GM21381 (cell line): ENCODE measurements at regions not wholly inside any gene's neighbourhood (a gene's known extent, or its start where the extent isn't known, plus 50 kb on each side); places are given as distances from the start of the nearest gene placed in this dataset.

Source experiments
- ATAC-seq: cut with Tn5 transposase; IDR thresholded peaks from one replicate; pipeline ENCODE4 v1.9.1; 2021; ENCODE audit warnings: mild to moderate bottlenecking, moderate library complexity; ENCODE audit not compliant: unreplicated experiment

DNA sequence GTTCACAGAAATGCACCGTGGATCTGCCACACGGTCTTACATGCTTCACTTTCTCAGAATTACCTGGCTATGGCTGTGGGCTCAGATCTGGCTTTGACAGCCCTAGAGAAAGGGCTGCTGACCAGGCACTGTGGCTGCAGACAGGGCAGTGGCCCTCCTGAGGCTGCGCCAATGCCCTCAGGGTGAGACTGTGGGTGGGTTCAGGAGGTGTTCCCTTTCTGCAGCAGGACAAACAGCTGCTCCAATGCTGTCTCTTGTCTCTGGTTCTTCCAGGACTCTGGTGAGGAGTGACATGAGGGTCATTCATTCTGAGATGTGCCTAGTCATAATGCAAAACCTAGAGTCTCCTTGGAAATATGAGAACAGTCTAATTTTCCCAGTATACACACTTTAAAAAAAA lies 90.5 kb upstream of the SMIM21 start:
- ATAC-seq: no peak

DNA sequence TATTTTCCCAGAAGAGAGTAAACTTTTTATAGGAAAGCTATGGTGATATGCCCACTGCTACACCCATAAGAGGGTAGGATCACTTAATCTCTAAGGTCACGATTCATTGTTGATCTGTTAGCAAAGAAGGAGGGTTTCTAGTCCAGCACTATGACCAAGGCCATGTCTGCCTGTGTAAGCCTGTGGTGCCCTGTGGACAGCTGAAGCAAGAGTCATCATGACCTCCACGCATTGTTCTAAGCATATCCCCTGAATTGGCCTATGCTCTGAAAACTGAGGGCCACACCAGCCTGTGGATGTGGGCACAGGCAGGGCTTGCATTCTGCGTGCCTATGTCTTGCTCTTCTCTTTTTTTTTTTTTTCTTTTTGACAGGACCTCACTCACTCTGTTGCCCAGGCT lies 89.8 kb upstream of the SMIM21 start:
- ATAC-seq: no peak

DNA sequence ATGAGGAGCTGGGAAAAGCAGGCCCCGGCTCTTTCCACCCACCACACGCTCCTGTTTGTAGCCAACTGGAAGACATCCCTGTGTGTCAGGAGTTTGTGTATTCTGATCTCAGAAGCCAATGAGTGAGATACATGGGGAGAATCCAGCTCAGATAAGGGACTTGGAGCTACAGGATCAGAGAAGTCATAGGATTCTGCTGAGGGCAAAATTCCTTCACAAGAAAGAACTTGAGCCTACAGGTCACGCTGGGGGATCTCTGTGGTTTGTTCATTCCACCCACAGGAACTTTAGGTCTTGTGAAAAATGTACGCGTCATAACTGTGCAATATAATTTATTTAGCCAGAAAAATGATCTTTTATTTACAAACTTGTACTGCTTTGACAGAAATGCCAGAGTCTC lies 80.1 kb upstream of the SMIM21 start:
- no peak for ATAC-seq

DNA sequence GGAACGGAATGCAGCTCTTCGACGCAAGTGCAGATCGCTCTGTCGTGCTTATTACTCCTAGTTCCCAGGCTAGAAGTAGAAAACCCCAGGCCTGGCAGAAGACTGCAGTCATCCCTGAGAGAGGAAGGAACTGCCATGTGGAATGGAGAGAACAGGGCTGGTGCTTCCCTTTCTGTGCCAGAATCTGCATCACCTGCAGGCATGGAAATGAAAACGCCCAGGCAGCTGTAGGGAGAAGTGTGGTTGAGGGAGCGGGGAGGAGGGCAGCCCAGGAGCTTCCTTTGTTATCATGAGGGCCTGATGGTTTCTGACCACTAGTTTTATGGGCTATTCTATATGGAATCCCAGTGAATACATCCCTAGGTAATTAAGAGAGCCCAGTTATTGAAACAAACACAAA lies 79.4 kb upstream of the SMIM21 start:
- ATAC-seq: no peak

DNA sequence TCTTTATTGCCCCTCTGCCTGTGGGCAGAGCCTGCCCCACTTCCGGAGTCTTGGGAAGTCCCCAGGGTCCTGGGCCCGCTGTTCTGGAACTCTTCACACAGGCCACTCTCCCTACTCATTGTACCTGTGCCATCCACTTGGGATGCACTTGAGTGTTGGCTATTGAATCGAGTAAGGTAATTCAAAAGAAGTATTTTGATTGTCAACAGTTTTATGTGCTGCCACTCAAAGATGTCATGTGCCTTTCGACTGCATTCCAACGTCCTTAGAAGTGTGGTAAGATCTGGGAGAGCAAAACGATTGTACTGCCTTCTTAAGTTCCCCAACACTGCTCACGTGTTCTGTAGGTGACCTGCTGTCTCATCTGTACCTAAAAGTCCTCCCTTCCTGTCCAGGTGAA lies 77.0 kb upstream of the SMIM21 start:
- no peak for ATAC-seq

DNA sequence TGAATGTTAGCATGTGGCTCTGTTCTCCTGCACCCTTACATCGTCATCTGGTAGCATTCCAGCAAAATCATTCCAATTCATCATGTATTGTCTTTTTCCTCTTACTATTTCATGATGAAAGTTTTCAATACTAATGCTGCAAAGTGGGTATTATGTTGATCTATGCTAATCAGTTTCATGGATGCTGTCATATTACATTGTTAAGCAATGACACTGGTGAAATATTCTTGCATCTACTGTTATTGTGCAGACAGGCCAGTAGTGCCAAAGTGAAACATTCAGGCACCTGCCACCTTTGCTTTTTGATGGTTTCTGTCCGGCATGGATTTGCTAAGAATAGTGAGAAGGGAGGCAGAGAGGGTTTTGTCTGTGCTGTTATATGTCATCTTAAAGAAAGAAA lies 76.1 kb upstream of the SMIM21 start:
- no peak for ATAC-seq

DNA sequence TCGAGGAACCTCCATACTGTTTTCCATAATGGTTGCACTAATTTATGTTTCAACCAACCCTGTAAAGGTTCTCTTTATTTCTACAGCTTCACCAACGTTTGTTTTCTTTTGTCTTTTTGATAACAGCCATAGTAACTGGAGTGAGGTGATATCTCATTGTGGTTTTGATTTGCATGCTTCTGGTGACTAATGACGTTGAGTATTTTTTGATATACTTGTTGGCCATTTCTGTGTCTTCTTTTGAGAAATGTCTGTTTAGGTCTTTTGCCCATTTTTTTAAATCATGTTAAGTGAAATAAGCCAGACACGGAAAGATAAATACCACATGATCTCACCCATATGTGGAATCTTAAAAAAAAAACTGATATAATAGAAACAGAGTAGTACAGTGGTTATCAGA lies 74.8 kb upstream of the SMIM21 start:
- ATAC-seq: no peak

DNA sequence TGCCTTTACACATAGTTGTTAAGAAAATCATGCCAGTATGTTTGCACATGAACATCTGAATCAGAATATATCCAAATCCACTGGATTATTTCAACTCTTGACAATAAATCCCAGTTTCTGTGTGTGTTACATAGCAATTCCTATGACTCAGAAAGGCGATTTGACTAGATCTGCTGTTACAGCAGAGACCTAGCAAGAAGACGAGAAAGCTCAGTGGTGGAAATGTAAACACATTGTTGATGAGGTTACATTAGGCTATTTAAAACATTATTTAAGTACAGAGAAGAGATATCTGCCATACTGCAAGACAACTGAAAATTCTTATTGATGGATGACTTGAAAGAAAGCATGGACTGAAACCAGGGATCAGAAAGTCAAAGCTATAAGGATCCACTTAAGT lies 73.0 kb upstream of the SMIM21 start:
- ATAC-seq: no peak

DNA sequence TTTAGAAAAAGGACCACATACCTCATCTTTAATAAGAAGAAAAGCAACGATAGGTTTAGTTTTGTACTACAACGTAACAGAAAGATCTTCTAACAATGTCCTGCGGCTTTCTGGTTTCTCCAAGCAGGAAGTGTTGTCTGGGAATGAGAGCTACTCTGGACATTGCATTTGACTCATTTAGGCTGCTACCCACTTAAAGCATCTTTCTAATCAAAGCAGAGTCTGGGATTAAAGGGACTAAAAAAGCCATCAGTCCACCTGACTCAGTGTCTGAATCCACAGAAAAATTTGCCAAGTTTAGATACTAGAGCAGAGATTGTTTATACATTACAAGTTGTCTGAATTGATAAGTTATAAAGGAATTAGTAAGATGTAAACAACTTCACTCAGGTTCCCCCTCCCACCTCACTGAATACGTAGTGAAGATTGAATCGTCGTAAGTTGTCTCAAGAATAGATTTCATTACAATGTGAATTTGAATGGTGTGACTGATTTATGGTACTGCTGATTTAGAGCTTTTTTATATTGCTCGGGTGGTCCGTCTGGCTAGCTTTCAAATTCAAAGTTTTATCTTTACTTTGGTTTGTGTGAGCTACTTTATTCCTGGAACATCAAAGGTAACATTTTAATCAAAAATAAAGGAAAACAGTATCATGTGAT lies 70.2 kb upstream of the SMIM21 start:
- no peak for ATAC-seq

DNA sequence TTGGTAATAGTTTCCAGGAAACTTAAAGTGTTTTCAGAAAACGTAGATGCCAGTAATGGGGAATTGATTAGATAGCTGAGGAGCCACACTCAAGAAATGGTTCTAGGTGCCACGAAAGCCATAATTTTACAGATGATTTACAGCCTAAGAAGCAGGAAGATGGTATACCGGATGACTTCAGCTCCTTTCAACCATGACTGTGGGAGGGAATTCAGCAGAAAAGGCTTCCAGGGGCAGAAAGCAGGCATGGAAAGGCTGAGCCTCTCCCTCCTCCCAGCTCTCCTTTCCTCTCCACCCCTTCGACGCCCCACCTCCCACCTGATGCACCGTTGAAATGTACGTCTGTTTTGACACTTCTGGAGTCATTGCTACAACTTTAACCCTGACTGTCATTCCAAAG lies 68.6 kb upstream of the SMIM21 start:
- ATAC-seq: no peak

DNA sequence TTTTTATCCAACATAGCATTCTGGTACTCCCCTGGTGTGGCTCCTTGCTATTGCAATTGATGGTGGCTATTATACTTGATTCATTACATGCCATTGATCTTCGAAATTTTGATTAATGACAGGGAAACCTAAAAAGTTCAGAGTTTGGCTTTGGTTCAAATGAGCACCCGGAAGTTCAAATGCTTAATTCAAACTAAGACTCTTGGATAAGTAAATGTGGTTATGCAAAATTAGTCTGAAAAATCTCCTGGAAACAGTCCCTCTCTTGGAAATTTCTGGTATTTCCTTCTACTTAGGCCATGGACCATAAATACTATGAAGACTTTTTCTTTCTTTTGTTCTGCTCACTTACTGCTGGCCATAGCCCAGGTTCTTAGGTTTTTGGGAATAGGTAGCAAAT lies 65.3 kb upstream of the SMIM21 start:
- no peak for ATAC-seq

DNA sequence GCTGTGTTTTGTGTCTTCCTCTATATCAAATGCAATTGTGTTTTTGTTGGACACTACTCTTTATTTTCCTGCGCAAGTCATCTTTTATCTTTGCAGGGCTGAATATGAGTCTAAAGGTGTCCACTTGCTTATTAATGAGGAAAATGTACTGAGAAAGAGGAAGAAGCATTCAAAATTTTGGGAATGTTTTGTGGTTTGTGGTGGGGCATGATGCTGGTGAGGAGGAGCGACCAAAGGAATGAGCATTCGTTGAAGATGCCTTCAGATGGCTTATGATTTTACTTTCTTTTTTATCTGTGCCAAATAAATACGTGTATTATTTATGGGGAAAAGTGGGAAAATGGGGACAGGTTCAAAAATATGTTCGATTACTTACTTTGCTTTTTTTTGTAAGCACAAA lies 63.9 kb upstream of the SMIM21 start:
- no peak for ATAC-seq

DNA sequence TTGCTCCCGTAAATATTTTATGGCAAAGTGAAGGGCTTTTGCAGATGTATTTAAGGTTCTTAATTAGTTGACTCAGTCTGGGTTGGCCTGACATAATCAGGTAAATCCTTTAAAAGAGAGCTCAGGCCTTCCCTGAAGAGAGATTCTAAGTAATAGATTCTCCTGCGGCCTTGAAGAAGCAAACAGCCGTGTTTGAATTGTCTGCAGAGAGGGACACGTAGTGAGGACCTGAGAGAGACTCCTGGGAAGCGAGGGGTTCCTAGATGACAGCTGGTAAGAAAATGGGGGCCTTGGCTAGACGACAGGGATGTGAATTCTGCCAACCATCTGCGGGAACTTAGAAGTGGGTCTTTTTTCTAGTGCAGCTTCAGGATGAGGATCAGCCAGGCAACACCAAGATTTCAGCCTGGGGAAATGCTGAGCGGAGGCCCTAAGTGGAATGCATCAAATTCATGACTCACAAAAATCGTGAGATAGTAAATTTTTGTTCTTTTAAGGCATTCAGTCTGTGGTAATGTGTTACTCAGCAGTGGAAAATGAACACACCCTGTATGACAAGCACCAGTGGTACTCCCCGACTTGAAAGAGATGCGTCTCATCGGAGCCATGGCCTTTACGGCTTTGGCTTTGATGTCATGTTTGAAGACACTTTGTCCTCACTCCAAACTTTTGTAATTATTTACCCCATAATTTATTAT lies 62.1 kb upstream of the SMIM21 start:
- ATAC-seq: no peak

DNA sequence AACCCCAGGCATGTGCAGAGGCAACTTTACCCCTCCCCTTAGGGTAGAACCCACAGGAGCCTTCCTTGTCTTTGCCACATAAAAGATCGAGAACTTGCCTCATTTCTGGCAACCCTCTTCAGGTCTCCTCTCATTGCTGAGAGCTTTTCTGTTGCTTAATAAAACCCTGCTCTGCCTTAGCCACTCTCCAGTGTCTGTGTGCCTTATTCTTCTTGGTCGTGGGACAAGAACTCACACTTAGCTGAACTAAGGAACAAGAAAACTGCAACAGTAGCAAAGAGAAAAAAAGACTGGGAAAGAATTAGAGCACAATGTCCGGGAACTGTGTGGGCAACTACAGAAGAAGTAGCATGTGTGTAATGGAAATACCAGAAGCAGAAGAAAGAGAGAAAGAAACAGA lies 56.2 kb upstream of the SMIM21 start:
- ATAC-seq: no peak

DNA sequence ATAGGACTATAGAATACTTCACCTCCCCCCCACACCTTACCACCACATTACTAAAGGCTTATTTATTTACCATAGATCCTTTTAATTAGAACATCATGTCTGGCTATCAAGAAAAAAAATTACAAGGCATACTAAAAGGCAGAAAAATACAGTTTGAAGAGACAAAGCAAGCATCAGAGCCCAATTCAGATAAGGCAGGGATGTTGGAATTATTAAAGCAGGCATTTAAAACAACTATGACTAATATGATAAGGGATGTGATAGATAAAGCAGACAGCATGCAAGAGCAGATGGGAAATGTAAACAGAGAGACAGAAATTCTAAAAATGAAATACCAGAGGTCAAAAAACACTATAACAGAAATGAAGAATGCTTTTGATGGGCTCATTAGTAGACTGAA lies 55.4 kb upstream of the SMIM21 start:
- ATAC-seq: no peak

DNA sequence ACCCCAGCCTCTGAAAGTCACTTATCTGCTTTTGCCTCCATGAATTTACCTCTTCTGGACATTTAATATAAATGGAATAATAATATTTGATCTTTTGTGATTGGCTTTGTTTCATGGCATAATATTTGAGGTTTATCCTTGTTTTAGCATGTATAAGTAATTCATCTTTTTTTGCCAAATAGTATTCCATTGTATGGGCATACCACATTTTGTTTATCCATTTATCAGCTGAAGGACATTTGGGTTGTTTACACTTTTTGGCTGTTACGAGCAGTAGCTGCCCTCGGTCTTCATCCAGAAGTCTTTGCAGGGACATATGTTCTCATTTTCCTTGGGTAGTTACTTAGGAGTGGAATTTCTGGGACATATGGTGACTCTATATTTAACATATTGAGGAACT lies 53.0 kb upstream of the SMIM21 start:
- no peak for ATAC-seq

DNA sequence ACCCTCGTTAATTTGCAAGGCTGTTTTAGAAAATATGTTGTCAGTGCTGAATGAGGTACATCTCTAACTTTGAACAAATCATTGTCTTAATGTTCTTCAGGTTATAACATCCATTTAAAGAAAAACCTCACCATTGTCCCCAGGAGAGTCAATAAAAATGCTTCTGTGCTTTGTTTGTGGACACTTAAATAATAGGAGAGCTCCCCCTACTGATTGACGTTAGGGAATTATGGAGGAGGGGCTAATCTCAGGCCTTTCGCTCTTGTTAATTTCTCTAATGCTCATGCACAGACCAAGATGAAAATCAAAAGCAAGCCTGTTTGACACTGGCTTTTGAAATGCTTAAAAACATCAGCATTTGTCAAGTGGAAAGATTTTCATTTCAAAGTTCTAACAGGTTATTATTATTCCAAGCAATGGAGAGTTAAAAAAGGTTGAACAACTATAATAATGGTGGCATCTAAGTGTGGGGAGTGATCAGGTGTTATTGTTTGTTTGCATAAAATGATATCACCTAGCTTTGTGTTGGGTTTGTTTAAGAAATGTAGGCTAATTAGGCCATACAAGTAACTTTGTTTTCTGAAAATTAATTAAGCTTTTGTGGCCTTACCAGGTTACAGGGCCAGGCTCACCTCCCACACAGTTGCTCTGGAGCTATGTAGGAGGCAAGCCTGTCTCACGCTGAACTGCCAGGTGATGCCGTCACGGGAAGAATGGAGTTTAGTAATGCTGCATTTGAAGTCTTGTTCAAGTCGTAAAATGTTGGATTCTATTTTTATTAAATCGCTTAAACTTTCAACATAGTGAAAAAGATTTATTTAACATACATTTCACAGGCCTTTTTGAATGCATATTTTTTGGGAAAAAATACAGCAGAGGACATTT lies 51.7 kb upstream of the SMIM21 start:
- ATAC-seq: peak; percentile 59

DNA sequence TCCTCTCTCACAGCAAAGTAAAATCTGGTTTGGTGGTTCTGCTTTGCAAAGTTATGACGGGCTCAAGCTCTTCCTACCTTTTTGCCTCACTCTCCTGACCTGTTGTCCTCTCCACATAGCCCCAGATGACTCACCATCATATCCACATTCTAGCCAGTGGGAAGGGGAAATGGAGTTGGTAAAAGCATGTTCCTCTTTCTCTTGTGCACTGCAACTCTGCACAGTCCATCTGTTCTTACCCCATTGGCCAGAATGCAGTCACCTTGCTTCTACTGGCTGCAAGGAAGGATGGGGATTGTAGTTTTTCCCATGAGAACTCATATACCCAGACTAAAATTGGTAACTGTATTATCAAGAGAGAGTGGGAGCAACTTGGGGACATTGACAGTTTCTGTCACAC lies 50.4 kb upstream of the SMIM21 start:
- no peak for ATAC-seq
